Skeletal muscle tissue (tissue), 3 donors: ENCODE measurements at regions not wholly inside any gene's neighbourhood (a gene's known extent, or its start where the extent isn't known, plus 50 kb on each side); places are given as distances from the start of the nearest gene placed in this dataset.

Experiments
- H3K27ac ChIP-seq: one replicate; pipeline ENCODE4 v1.7.0; 2013; ENCODE audit warnings: mild to moderate bottlenecking, low read depth, low read length, inconsistent platforms
- H3K27me3 ChIP-seq, 3 donors: one replicate each; pipeline ENCODE4 v1.7.0; 2013; ENCODE audit warnings: low read length in 3 of 3; ENCODE audit not compliant: control insufficient read depth in 3 of 3, insufficient read depth in 3 of 3
- H3K36me3 ChIP-seq, 3 donors: one replicate each; pipeline ENCODE4 v1.7.0; 2013; ENCODE audit warnings: low read length in 3 of 3; ENCODE audit not compliant: control insufficient read depth in 3 of 3, insufficient read depth in 3 of 3
- H3K4me1 ChIP-seq, 3 donors: one replicate each; pipeline ENCODE4 v1.7.0; 2013; ENCODE audit warnings: low read length in 3 of 3, mild to moderate bottlenecking in 3 of 3; ENCODE audit not compliant: control insufficient read depth in 3 of 3, insufficient read depth in 3 of 3
- H3K4me3 ChIP-seq, 3 donors: one replicate each; pipeline ENCODE4 v1.7.0; 2013; ENCODE audit warnings: low read length in 3 of 3
- H3K9ac ChIP-seq, 3 donors: one replicate each; pipeline ENCODE4 v1.7.0; 2013; ENCODE audit warnings: low read length in 3 of 3, mild to moderate bottlenecking in 3 of 3, moderate library complexity in 2 of 3, low read depth in 1 of 3
- H3K9me3 ChIP-seq, 3 donors: one replicate each; pipeline ENCODE4 v1.7.0; 2013; ENCODE audit warnings: low read length in 3 of 3; ENCODE audit not compliant: control insufficient read depth in 3 of 3
- donor health status: Osteomylitis.

DNA sequence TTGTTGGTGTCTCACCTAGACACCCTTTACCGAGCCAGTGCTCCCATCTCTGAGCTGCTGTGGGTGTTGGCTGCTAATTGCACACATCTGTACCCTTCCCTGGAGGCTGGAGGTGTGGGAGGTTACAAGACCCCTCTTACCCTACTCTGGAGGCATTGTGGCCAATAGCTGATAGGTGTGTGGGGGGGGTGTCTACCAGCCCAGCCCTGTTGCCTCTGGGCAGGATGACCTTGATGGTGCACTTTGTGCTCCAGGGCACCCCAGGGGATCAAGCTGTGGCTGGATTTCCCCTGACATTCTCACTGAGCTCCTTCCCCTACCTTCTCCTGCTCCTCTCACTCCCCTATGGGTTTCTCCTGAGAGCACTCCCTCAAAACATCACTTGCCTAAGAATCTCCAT is 104.7 kb upstream of the ADPGK start:
- no peaks in the 10 kb centered on the region for H3K36me3 ChIP-seq
- H3K9ac ChIP-seq, result no peak overlapping the region
- peaks cover 0 to 4% (median 0%) of the 10 kb centered on the region in 3 donors for H3K4me1 ChIP-seq
- H3K4me3 ChIP-seq, result no peak overlapping the region
- H3K27me3 ChIP-seq, result no peaks in the 10 kb centered on the region
- no peaks in the 10 kb centered on the region for H3K9me3 ChIP-seq
- H3K27ac ChIP-seq, result no peak overlapping the region

GRCh38 chr15:72887376-72887775 is 103.8 kb upstream of the ADPGK start:
- Histone ChIP-seq H3K27ac (no peak overlapping the region), H3K9me3 (no peaks in the 10 kb centered on the region), H3K4me3 (no peak overlapping the region), H3K4me1 (peaks cover 0 to 4% (median 0%) of the 10 kb centered on the region in 3 donors), H3K9ac (no peak overlapping the region), H3K27me3 (no peaks in the 10 kb centered on the region), H3K36me3 (no peaks in the 10 kb centered on the region)

- H3K36me3 ChIP-seq, result no peaks in the 10 kb centered on the region
- no peaks in the 10 kb centered on the region for H3K27me3 ChIP-seq
- H3K4me1 ChIP-seq, result no peaks in the 10 kb centered on the region
- H3K4me3 ChIP-seq, result no peak overlapping the region
- no peaks in the 10 kb centered on the region for H3K9me3 ChIP-seq
- H3K27ac ChIP-seq, result no peak overlapping the region
- no peak overlapping the region for H3K9ac ChIP-seq
These were observed 100.8 kb upstream of the ADPGK start for GRCh38 chr15:72884311-72884710.

DNA sequence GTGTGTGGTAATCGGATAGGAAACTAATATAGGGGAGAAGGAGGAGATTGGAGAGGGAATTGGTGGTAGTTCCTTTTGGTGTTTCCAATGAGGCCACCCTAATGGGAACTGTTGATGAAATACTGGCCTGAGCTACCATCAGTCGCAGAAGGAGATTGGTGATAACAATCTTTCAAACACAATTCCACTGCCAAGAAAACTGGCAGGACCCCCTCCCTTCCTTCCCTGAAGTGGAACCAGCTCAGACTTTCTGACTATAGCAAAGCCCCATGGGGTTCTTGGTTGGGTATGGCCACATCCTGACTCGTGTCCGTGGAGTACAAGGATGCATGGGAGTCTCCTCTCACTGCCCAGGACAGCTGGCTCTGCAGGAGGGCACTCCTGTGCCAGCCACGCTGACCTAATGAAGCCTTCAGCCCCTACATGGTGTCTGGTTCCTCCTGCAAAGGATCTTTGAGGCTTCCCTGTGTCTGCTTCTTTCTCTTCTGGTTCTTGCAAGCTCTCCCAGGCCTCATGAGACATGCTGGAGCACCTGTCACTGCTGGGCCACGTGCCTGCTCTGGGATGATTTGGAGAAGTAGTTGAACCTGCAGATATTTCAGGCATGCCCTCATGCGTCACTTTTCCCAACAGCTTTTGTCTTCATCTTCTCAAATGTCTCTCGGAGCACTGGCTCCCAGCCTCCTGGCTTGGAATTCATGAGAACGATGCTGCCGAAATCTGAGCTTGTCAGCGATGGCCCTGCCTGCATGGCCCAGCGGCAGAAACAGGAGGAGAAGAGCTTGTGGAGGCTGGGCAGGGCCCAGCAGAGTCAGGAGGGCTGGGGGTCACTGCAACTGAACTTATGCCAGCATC is 90.0 kb upstream of the ADPGK start:
- peaks cover 36 to 50% (median 47%) of the 10 kb centered on the region in 3 donors for H3K4me1 ChIP-seq
- H3K27ac ChIP-seq, result peak overlapping the region; percentile 92
- peak overlapping the region; percentile 6 to 55 (median 14) for H3K4me3 ChIP-seq
- no peaks in the 10 kb centered on the region for H3K9me3 ChIP-seq
- peak overlapping the region; percentile 10 to 63 (median 59) for H3K9ac ChIP-seq
- H3K36me3 ChIP-seq, result no peaks in the 10 kb centered on the region
- H3K27me3 ChIP-seq, result no peaks in the 10 kb centered on the region

- Histone ChIP-seq H3K27me3 (no peaks in the 10 kb centered on the region), H3K4me3 (no peak overlapping the region), H3K36me3 (no peaks in the 10 kb centered on the region), H3K27ac (peak overlapping the region; percentile 92), H3K4me1 (peaks cover 36 to 50% (median 47%) of the 10 kb centered on the region in 3 donors), H3K9ac (peak overlapping the region in 2 of 3 donors; percentile 10 to 47), H3K9me3 (no peaks in the 10 kb centered on the region)
These were observed 88.7 kb upstream of the ADPGK start for GRCh38 chr15:72872066-72872845.

DNA sequence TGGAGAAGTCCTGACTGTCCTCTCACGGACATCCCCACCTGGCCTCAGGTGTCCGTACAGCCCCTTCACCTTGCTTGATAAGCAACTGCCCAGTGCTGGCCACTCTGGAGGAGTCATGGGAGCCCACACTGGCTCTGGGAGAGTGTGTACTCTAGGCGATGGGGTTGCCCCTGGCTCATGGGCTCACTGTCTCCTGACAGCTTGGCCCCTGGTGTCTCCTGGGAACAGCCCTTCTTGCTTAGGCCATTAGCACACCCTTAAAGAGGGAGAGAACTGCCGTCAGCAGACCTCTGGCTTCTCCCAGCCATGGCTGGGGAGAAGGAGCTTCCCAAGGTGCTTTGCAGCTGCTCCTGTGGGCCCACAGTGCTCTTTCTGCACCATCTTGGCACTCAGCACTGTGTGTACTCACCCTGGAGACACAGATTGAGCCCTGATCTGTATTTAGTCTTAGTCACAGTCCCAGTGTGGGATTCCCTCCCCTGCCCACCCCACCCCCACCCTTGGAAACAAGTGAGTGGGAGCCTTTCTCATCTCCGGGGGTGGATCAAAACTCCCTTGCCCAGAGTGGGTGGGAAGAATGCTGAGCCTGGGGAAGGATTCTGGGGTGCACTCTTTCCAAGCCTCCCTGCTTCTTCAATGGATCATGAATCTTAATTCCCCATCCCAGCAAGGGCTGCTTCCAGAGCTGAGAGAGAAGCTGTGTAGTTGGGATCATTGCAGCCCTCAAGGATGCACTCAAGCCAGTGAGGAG is 83.5 kb upstream of the ADPGK start:
- no peak overlapping the region for H3K9ac ChIP-seq
- peaks cover 11 to 27% (median 20%) of the 10 kb centered on the region in 3 donors for H3K4me1 ChIP-seq
- no peaks in the 10 kb centered on the region for H3K27me3 ChIP-seq
- H3K9me3 ChIP-seq, result no peaks in the 10 kb centered on the region
- H3K27ac ChIP-seq, result no peak overlapping the region
- H3K4me3 ChIP-seq, result no peak overlapping the region
- no peaks in the 10 kb centered on the region for H3K36me3 ChIP-seq

GRCh38 chr15:72866182-72866581 is 82.6 kb upstream of the ADPGK start:
- no peak overlapping the region for H3K27ac ChIP-seq
- H3K36me3 ChIP-seq, result no peaks in the 10 kb centered on the region
- no peaks in the 10 kb centered on the region for H3K9me3 ChIP-seq
- H3K9ac ChIP-seq, result no peak overlapping the region
- H3K4me1 ChIP-seq, result peaks cover 9 to 18% (median 13%) of the 10 kb centered on the region in 3 donors
- H3K27me3 ChIP-seq, result no peaks in the 10 kb centered on the region
- H3K4me3 ChIP-seq, result no peak overlapping the region

DNA sequence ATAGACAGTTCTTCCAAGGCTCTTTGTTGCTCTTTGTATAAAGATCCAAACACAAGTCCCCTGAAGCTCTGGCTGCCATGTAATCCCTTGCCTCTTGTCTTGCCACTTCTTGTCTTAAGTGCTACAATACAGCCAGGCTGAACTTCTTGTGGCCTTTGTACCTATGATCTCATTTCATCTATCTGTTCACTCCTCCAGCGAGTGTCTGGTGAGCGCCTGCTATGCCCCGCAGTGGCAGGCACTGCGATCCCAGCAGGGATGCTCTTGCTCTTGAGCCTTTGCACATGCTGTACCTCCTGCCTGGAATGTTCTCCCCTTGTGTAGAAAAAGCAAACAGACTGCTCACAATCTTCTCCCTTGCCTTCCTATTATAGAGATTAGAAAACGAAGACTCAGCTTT is 81.9 kb upstream of the ADPGK start:
- Histone ChIP-seq H3K9me3 (no peaks in the 10 kb centered on the region), H3K27me3 (no peaks in the 10 kb centered on the region), H3K4me1 (peaks cover 6 to 11% (median 9%) of the 10 kb centered on the region in 3 donors), H3K4me3 (no peak overlapping the region), H3K27ac (no peak overlapping the region), H3K9ac (no peak overlapping the region), H3K36me3 (no peaks in the 10 kb centered on the region)

- Histone ChIP-seq H3K4me1 (peaks cover 5 to 8% (median 6%) of the 10 kb centered on the region in 3 donors), H3K36me3 (no peaks in the 10 kb centered on the region), H3K27me3 (no peaks in the 10 kb centered on the region), H3K9ac (no peak overlapping the region), H3K27ac (no peak overlapping the region), H3K9me3 (no peaks in the 10 kb centered on the region), H3K4me3 (peak overlapping the region in 1 of 3 donors; percentile 6)
These were observed 81.1 kb upstream of the ADPGK start for GRCh38 chr15:72864681-72865080.
